HFF-Myc (cell line): ENCODE measurements at regions not wholly inside any gene's neighbourhood (a gene's known extent, or its start where the extent isn't known, plus 50 kb on each side); places are given as distances from the start of the nearest gene placed in this dataset.

Source experiments
- DNase-seq: peaks from one replicate; pipeline ENCODE4 v3.0.0-alpha.2; 2011; ENCODE audit warnings: low read depth; ENCODE audit errors: extremely low read depth
- H3K4me3 ChIP-seq: replicated peaks from 2 replicates; pipeline ENCODE4 v1.5.1; 2011; ENCODE audit warnings: low read depth, mild to moderate bottlenecking, control low read depth, low read length
- TF ChIP-seq, protein P1 (sequence below): IDR thresholded peaks from 2 replicates; pipeline ENCODE4 v1.5.1; 2012; ENCODE audit warnings: mild to moderate bottlenecking, low read depth, low read length, control low read depth; ENCODE audit errors: missing control alignments

DNA sequence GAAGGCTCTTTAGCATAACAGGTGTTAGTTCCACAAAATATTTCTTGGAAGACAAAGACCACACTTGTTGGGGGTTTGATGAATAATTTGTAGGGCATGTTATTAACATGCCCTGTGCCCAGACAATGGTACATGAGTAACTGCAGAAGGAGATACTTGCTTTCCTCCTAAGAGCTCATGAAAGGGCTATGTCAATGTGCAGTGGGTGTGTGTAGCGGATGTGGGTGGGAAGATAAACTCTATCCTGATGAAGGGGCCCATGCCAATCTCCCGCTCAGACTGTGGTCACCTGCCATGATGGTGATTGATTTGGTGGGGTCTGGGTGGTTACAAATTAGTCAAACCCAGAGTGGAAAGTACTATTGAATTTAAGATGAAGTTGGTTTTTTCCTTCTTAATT lies 69.8 kb upstream of the DNAH14 start:
- no peak overlapping the region for H3K4me3 ChIP-seq
- TF ChIP-seq, protein P1, sequence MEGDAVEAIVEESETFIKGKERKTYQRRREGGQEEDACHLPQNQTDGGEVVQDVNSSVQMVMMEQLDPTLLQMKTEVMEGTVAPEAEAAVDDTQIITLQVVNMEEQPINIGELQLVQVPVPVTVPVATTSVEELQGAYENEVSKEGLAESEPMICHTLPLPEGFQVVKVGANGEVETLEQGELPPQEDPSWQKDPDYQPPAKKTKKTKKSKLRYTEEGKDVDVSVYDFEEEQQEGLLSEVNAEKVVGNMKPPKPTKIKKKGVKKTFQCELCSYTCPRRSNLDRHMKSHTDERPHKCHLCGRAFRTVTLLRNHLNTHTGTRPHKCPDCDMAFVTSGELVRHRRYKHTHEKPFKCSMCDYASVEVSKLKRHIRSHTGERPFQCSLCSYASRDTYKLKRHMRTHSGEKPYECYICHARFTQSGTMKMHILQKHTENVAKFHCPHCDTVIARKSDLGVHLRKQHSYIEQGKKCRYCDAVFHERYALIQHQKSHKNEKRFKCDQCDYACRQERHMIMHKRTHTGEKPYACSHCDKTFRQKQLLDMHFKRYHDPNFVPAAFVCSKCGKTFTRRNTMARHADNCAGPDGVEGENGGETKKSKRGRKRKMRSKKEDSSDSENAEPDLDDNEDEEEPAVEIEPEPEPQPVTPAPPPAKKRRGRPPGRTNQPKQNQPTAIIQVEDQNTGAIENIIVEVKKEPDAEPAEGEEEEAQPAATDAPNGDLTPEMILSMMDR: no peak
- no peak for DNase-seq

DNA sequence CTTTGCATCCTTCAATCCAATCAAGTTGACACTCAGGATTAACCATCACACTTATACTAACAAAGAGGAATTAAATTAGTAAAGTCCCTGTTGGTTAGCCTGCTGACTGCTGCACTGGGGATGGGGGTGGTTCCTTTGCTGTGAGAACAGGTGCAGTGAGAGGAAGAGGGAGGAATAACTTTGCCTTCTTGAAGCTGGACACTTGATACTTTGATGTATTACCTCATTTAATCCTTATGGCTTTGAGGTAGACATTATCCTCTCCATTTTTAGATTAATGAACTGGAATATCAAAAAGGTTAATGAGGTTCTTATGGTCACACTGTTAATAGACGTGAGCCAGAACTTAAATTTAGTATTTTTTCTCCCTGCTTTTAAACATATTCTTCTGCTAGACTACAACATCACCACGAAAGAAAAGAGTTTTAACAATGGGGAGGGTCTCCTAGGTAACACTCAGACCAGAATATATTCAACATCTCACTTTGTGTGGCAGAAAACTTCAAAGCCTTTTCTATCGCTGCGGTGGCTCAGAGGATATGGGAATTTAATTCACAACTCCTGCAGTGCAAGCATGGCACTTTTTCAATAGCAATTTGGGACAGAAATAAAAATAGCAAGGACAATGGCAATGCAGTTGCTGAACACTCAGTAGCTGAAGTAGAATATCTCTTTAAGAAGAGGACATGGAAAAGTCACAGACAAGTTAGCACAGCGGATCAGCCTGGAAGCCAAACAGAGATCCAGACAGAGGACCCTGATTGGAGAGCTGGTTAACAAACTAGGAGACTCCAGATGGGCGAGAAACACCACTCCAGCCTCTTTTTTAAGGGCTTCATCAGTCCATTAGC lies 68.8 kb upstream of the DNAH14 start:
- TF ChIP-seq, protein P1: no peak

DNA sequence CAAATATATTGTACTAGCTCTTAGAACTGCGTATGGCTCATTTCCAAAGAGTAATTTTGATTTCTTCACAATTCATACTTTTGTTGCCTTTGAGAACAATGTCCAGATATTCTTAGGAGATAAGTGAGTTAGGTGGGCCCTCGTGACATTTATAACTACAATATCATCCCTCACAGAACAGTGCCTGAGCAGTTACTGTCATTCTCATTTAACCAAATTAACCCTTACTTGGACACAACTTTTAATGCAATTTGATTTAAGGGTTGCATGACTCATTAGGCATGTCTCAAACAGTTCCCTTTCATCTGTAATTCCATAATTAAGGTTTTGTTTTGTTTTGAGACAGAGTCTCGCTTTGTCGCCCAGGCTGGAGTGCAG lies 68.1 kb upstream of the DNAH14 start:
- TF ChIP-seq, protein P1: no peak
- DNase-seq: no peak
- H3K4me3 ChIP-seq: no peak overlapping the region

More for the DNA sequence above, 68.8 kb upstream of the DNAH14 start:
- H3K4me3 ChIP-seq: no peak overlapping the region
- DNase-seq: no peak

DNA sequence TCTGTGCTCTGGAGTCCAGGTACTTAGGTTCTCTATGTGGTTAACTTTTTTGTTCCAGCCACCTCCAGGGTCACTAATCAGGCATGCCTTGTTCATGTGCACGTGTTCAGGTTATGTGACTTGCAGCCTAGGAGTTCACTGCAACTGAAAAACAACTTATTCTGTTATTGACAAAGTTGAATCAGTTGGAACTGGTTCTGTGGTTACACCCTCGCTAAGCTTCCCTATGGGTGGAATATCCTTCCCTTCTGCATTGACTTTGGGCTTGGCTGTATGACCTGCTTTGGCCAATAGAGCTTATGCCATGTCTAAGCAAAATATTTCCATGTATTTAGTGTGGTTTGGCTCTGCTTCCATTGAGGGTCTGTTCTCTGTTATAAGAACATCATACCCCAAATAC lies 66.0 kb upstream of the DNAH14 start:
- H3K4me3 ChIP-seq: no peak overlapping the region
- DNase-seq: no peak
- TF ChIP-seq, protein P1: no peak

DNA sequence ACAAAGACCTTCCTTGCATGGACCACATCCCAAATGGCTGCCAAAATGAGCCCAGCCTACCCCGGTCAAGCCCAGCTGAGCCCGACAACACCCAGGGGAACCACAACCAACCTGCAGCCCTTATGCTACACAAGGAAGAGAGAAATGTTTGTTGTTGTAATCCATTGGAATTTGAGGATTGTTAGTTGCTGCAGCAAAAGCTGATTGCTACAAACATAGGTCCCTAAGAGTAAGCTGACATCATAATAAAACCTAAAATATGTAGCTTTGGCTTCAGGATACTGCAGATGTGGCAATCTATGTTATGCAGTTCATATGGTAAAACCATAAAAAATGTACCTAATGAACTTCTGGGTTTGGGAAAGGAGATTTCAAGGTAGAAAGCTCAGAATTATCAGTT lies 65.5 kb upstream of the DNAH14 start:
- no peak overlapping the region for H3K4me3 ChIP-seq
- TF ChIP-seq, protein P1: no peak

DNA sequence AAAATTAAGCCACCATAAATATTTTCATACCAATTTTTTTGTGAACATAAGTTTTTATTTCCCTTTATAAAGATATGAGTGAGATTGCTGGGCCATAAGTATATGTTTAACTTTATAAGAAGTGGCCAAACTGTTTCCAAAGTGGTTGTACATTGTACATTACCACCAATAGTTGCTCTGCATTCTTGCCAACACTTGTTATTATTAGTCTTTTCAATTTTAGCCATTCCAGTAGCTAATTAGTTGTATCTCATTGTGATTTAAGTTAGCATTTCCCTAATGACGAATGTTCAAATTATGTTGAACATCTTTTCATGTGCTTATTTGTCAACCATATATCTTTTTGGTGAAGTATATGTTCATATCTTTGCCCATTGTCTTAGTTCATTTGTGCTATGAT lies 64.0 kb upstream of the DNAH14 start:
- TF ChIP-seq, protein P1: no peak
- no peak for DNase-seq
- no peak overlapping the region for H3K4me3 ChIP-seq

More for the DNA sequence above, 65.5 kb upstream of the DNAH14 start:
- DNase-seq: no peak
